Mesodermal cell (in vitro differentiated cells): ENCODE measurements at regions not wholly inside any gene's neighbourhood (a gene's known extent, or its start where the extent isn't known, plus 50 kb on each side); places are given as distances from the start of the nearest gene placed in this dataset.

Experiments used
- H3K27ac ChIP-seq: 2 replicates; pipeline ENCODE4 v1.7.0; 2013; ENCODE audit warnings: mild to moderate bottlenecking, low read depth, low read length, moderate library complexity; ENCODE audit not compliant: severe bottlenecking
- H3K36me3 ChIP-seq: 2 replicates; pipeline ENCODE4 v1.7.1; 2013; ENCODE audit warnings: mild to moderate bottlenecking, low read length, moderate library complexity; ENCODE audit not compliant: control insufficient read depth, insufficient read depth
- H3K4me1 ChIP-seq: one replicate; pipeline ENCODE4 v1.7.1; 2013; ENCODE audit warnings: mild to moderate bottlenecking, low read length; ENCODE audit not compliant: insufficient read depth, control insufficient read depth, poor library complexity, severe bottlenecking
- H3K4me3 ChIP-seq: 2 replicates; pipeline ENCODE4 v1.7.0; 2013; ENCODE audit warnings: low read length, control low read depth, mild to moderate bottlenecking; ENCODE audit not compliant: insufficient read depth, poor library complexity, severe bottlenecking; ENCODE audit errors: extremely low read depth
- H3K9me3 ChIP-seq: 2 replicates; pipeline ENCODE4 v1.7.1; 2013; ENCODE audit warnings: mild to moderate bottlenecking, low read length, moderate library complexity; ENCODE audit not compliant: control insufficient read depth
- WGBS, 2 experiments: methylation state at CpG; one replicate each; pipeline ENCODE4 v1.1.5; 2013; ENCODE audit warnings: missing lambda C conversion rate in 2 of 2; ENCODE audit not compliant: insufficient coverage in 2 of 2; 5-methylcytosine and 5-hydroxymethylcytosine counted together

- no peak overlapping the region for H3K27ac ChIP-seq
- no peaks in the 10 kb centered on the region for H3K4me1 ChIP-seq
- H3K4me3 ChIP-seq: no peak overlapping the region
- H3K36me3 ChIP-seq: no peaks in the 10 kb centered on the region
- no peaks in the 10 kb centered on the region for H3K9me3 ChIP-seq
- WGBS, 2 experiments: 73 to 86% methylated on average over 5 to 6 of the region's 7 CpGs
Observed at GRCh38 chr15:36529296-36530011, 50.0 kb upstream of the CDIN1 start.
